GM18868 (cell line): ENCODE measurements at regions not wholly inside any gene's neighbourhood (a gene's known extent, or its start where the extent isn't known, plus 50 kb on each side); places are given as distances from the start of the nearest gene placed in this dataset.
A peak's percentile ranks its signal among the peaks of the same experiment; 100 is the strongest.

Experiments
- ATAC-seq: cut with Tn5 transposase; IDR thresholded peaks from one replicate; pipeline ENCODE4 v1.9.1; 2021; ENCODE audit warnings: mild to moderate bottlenecking, moderate library complexity; ENCODE audit not compliant: unreplicated experiment

- no peak for ATAC-seq
Observed at GRCh38 chr5:154107010-154107409, 68.2 kb downstream of the MFAP3 start.

GRCh38 chr5:154107756-154108155 is 69.0 kb downstream of the MFAP3 start:
- no peak for ATAC-seq

GRCh38 chr5:154109416-154110106 is 70.8 kb downstream of the MFAP3 start:
- no peak for ATAC-seq

GRCh38 chr5:154110107-154110453 is 71.3 kb downstream of the MFAP3 start:
- ATAC-seq = no peak

- no peak for ATAC-seq
Observed at GRCh38 chr5:154110716-154111115, 71.9 kb downstream of the MFAP3 start.

GRCh38 chr5:154111214-154111613 is 72.4 kb downstream of the MFAP3 start:
- ATAC-seq = no peak

- peak; percentile 72 for ATAC-seq
Observed at GRCh38 chr5:154112255-154112654, 73.5 kb downstream of the MFAP3 start.

- no peak for ATAC-seq
Observed at GRCh38 chr5:154115291-154115690, 75.2 kb upstream of the GALNT10 start.

GRCh38 chr5:154117050-154117449 is 73.5 kb upstream of the GALNT10 start:
- ATAC-seq = no peak

- ATAC-seq = no peak
Observed at GRCh38 chr5:154117930-154118329, 72.6 kb upstream of the GALNT10 start.

GRCh38 chr5:154118385-154118784 is 72.1 kb upstream of the GALNT10 start:
- peak; percentile 7 for ATAC-seq

- ATAC-seq = peak; percentile 56
Observed at GRCh38 chr5:154118893-154119336, 71.6 kb upstream of the GALNT10 start.

- no peak for ATAC-seq
Observed at GRCh38 chr5:154129013-154129412, 61.5 kb upstream of the GALNT10 start.

- no peak for ATAC-seq
Observed at GRCh38 chr5:154129921-154130320, 60.6 kb upstream of the GALNT10 start.

GRCh38 chr5:154131817-154132216 is 58.7 kb upstream of the GALNT10 start:
- no peak for ATAC-seq

GRCh38 chr5:154132718-154133307 is 57.7 kb upstream of the GALNT10 start:
- no peak for ATAC-seq

GRCh38 chr5:154133591-154133990 is 56.9 kb upstream of the GALNT10 start:
- no peak for ATAC-seq

GRCh38 chr5:154134499-154134898 is 56.0 kb upstream of the GALNT10 start:
- ATAC-seq = no peak

- no peak for ATAC-seq
Observed at GRCh38 chr5:154135125-154135817, 55.3 kb upstream of the GALNT10 start.

- ATAC-seq = no peak
Observed at GRCh38 chr5:154136141-154136540, 54.4 kb upstream of the GALNT10 start.

GRCh38 chr5:154138701-154139100 is 51.8 kb upstream of the GALNT10 start:
- ATAC-seq = no peak

- no peak for ATAC-seq
Observed at GRCh38 chr5:154140381-154140780, 50.2 kb upstream of the GALNT10 start.
